Neural progenitor cell (in vitro differentiated cells): ENCODE measurements at regions not wholly inside any gene's neighbourhood (a gene's known extent, or its start where the extent isn't known, plus 50 kb on each side); places are given as distances from the start of the nearest gene placed in this dataset.

Experiments
- CTCF ChIP-seq: fragments of 200-600 bp; sonication (generic); IDR thresholded peaks from 2 replicates; pipeline ENCODE4 v1.5.1; 2017; ENCODE audit warnings: antibody characterized with exemption, mild to moderate bottlenecking
- EZH2phosphoT487 ChIP-seq: fragments of 200-600 bp; sonication (generic); IDR thresholded peaks from 2 replicates; pipeline ENCODE4 v1.6.1; 2017; ENCODE audit warnings: antibody characterized with exemption

GRCh38 chr11:15624701-15625100 is 510.0 kb downstream of the INSC start:
- TF ChIP-seq CTCF (no peak), EZH2phosphoT487 (no peak)
